Neuron (in vitro differentiated cells): ENCODE measurements at regions not wholly inside any gene's neighbourhood (a gene's known extent, or its start where the extent isn't known, plus 50 kb on each side); places are given as distances from the start of the nearest gene placed in this dataset.
"Not testable (repeated sequence)": the region's sequence is repeated elsewhere in the genome, so short reads cannot be mapped to it uniquely, and the experiment has no call there.

Experiments used
- H2AFZ ChIP-seq: one replicate; pipeline ENCODE4 v1.6.1; 2013; ENCODE audit warnings: low read depth, mild to moderate bottlenecking, inconsistent platforms, low read length, moderate library complexity
- H3K27me3 ChIP-seq: one replicate; pipeline ENCODE4 v1.6.1; 2013; ENCODE audit warnings: low read length; ENCODE audit not compliant: insufficient read depth
- H3K36me3 ChIP-seq: one replicate; pipeline ENCODE4 v1.6.1; 2013; ENCODE audit warnings: low read length; ENCODE audit not compliant: insufficient read depth
- H3K4me1 ChIP-seq: one replicate; pipeline ENCODE4 v1.6.1; 2013; ENCODE audit warnings: low read length; ENCODE audit not compliant: insufficient read depth
- H3K4me3 ChIP-seq: 2 replicates; pipeline ENCODE4 v1.5.1; 2013; ENCODE audit warnings: mild to moderate bottlenecking, low read length, moderate library complexity
- H3K9me3 ChIP-seq: one replicate; pipeline ENCODE4 v1.6.1; 2013; ENCODE audit warnings: low read length

GRCh38 chr16:79391395-79391794 lies 209.1 kb downstream of the MAF start:
- Histone ChIP-seq H2AFZ (no peak overlapping the region), H3K9me3 (peaks cover 2% of the 10 kb centered on the region), H3K27me3 (no peaks in the 10 kb centered on the region), H3K4me3 (no peak overlapping the region), H3K36me3 (no peaks in the 10 kb centered on the region), H3K4me1 (no peaks in the 10 kb centered on the region)

DNA sequence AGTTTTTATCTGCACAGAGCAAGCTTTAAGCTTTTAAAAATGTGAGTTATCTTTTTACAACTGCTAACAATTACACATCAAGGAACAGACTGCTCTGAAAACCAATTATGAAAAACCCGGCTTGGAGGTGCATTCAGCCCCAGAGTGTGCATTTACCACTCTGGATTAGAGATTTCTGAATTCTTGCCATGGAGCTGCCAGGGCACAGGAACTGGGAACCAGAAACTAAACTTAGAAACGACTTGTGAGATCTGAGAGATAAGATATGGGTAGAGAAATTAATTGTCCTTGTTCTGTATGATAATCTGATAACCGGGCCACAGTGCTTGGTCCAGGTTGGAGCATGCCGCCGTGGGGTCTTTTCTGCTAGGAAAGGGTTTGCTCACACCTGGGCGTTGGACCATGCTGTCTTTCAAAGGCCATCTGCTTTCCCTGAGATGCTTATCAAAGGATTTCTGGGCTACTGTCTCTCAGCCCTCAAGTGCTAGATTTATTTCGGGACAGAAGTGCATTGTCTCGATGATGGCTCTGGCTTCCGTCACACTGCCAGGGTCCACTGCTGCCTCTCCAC lies 210.0 kb downstream of the MAF start:
- peaks cover 2% of the 10 kb centered on the region for H3K9me3 ChIP-seq
- no peak overlapping the region for H3K4me3 ChIP-seq
- H3K27me3 ChIP-seq = no peaks in the 10 kb centered on the region
- H2AFZ ChIP-seq = no peak overlapping the region
- H3K36me3 ChIP-seq = no peaks in the 10 kb centered on the region
- H3K4me1 ChIP-seq = no peaks in the 10 kb centered on the region

GRCh38 chr16:79388396-79388795 lies 212.1 kb downstream of the MAF start:
- Histone ChIP-seq H3K36me3 (no peaks in the 10 kb centered on the region), H3K4me1 (no peaks in the 10 kb centered on the region), H3K27me3 (no peaks in the 10 kb centered on the region), H3K4me3 (no peak overlapping the region), H2AFZ (no peak overlapping the region), H3K9me3 (peaks cover 2% of the 10 kb centered on the region)

- no peak overlapping the region for H3K4me3 ChIP-seq
- peaks cover 2% of the 10 kb centered on the region for H3K4me1 ChIP-seq
- H3K36me3 ChIP-seq = no peaks in the 10 kb centered on the region
- H3K27me3 ChIP-seq = no peaks in the 10 kb centered on the region
- H3K9me3 ChIP-seq = no peaks in the 10 kb centered on the region
- H2AFZ ChIP-seq = no peak overlapping the region
Observed at GRCh38 chr16:79386299-79386698, 214.2 kb downstream of the MAF start.

DNA sequence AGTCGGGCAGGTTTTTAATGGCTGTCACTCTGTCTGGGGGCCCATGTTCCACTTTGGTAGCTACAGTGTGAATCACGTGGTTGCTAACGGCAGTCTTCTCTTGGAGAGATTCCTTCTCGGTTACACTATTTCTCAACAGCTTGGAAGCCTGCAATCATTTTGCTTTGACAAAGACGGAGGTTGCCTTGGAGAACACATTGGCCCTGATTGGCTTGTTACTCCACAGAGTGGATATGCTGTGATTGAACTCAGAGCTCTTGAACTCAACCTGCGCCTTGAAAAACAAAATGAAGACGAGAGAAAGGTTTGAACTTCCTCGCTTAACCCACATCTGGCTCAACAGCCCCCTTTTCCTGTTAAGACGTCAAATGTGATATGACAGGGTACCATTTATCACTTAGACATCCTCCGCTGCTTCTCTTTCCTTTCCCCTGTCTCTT lies 218.9 kb downstream of the MAF start:
- H3K4me1 ChIP-seq = peaks cover 7% of the 10 kb centered on the region
- no peak overlapping the region for H3K4me3 ChIP-seq
- H3K9me3 ChIP-seq = peaks cover 2% of the 10 kb centered on the region
- no peaks in the 10 kb centered on the region for H3K27me3 ChIP-seq
- no peaks in the 10 kb centered on the region for H3K36me3 ChIP-seq
- H2AFZ ChIP-seq = no peak overlapping the region

DNA sequence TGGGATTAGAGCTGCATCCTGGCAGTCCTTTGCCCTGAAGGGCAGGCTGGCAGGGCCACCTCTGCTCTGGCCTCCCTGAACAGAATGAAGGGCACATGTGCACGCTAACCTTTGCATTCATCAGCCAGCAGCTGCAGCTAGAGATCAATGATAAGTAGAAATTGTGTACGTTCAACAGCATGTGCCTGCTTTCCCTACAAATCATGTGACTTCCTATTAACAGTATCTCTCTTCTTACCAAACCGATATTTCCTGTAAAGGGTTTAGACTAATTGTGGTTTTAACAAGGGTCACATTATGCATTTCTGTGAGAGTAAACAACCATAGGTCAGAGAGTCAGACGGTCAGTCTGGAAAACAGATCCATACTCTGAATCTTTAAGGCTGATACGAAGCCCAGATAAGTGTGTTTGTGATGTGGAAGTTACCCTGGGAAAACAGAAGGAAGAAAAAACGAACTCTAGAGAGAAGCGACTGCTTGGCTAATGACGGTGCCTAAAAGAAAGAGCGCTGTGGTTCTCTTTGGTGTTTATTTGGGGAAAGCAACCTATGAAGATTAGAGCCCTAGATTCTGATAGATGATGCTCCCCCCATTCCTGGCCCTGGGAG lies 219.4 kb downstream of the MAF start:
- H3K4me1 ChIP-seq = peaks cover 7% of the 10 kb centered on the region
- H3K27me3 ChIP-seq = no peaks in the 10 kb centered on the region
- H2AFZ ChIP-seq = no peak overlapping the region
- H3K4me3 ChIP-seq = no peak overlapping the region
- no peaks in the 10 kb centered on the region for H3K36me3 ChIP-seq
- H3K9me3 ChIP-seq = peaks cover 2% of the 10 kb centered on the region

DNA sequence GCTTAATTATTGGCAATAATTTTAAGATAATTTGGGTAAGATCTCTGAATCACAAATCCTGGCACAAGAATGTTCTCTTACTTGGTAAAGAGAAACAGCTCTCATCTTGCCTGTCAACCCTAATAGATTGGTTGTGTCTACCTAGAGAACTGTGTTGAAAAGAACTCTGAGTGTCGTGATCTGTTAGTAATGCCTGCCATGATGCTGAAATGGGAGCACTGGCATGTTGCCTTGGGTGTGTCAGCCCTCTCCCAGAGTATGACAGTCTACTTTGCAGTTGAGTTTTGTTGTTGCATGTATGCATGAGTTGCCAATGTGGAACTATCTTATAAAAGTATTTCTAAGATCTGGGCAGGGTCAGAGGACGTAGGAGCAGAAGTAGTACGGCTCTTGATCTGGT lies 221.4 kb downstream of the MAF start:
- no peaks in the 10 kb centered on the region for H3K27me3 ChIP-seq
- H3K9me3 ChIP-seq = peaks cover 2% of the 10 kb centered on the region
- H3K4me3 ChIP-seq = no peak overlapping the region
- H3K36me3 ChIP-seq = no peaks in the 10 kb centered on the region
- H2AFZ ChIP-seq = no peak overlapping the region
- peaks cover 7% of the 10 kb centered on the region for H3K4me1 ChIP-seq

GRCh38 chr16:79377082-79377481 lies 223.5 kb downstream of the MAF start:
- not testable (repeated sequence) for H3K9me3 ChIP-seq, H3K4me3 ChIP-seq, H2AFZ ChIP-seq, H3K36me3 ChIP-seq, H3K4me1 ChIP-seq, H3K27me3 ChIP-seq

GRCh38 chr16:79375351-79375750 lies 225.2 kb downstream of the MAF start:
- Histone ChIP-seq H3K36me3 (no peaks in the 10 kb centered on the region), H3K4me1 (no peaks in the 10 kb centered on the region), H3K27me3 (no peaks in the 10 kb centered on the region), H3K9me3 (peaks cover 3% of the 10 kb centered on the region), H3K4me3 (no peak overlapping the region), H2AFZ (no peak overlapping the region)

DNA sequence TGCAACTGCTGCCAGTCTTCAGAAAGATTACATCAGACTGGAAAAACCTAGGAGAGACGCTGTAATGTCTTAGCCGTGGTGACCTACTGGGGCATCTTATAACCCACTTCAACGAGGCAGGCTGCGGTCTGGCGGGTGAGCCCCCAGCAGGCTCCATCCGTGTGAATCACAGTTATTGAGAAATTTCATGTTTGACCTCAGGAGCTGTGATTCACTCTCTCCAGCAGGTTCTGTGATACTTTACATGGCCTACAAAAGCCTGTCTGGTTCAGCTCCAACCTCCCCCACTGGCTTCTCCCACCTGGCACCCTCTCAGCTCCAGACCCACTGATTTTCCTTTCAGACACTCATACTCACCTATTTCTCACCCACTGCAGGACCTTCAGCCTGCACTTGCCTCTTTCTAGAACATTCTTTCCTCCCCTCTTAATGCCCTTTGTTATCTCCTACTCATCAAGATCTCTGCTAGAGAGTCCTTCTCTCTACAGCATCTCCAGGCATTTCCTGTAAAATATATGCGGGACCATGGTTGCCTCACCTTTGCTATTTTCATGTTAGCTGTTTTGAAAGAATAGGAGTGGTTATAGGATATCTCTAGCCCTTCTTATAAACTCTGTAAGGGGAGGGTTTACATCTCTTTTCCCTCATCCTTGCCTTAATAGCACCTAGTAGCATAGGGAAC lies 227.9 kb downstream of the MAF start:
- Histone ChIP-seq H3K4me3 (no peak overlapping the region), H3K36me3 (no peaks in the 10 kb centered on the region), H3K9me3 (peaks cover 1% of the 10 kb centered on the region), H3K27me3 (no peaks in the 10 kb centered on the region), H2AFZ (no peak overlapping the region), H3K4me1 (no peaks in the 10 kb centered on the region)

DNA sequence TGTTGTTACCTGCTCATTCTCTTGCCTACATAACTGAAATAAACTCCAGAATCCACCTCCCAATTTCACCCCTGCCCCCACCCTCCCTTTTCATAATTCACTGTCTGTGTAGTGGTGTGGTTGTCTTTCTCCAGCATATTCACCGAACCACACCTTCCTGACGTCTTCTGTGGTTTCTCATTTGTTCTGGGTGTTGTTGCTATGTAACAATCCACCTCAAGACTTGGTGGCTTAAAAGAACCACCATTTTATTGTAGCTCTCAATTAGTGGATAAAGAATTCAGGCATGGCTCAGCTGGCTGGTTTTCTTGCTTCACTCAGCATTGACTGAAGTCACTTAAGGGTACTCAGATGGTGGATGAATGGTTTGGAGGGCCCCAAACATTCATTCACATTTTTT lies 229.8 kb downstream of the MAF start:
- Histone ChIP-seq H3K27me3 (no peaks in the 10 kb centered on the region), H3K4me1 (no peaks in the 10 kb centered on the region)

DNA sequence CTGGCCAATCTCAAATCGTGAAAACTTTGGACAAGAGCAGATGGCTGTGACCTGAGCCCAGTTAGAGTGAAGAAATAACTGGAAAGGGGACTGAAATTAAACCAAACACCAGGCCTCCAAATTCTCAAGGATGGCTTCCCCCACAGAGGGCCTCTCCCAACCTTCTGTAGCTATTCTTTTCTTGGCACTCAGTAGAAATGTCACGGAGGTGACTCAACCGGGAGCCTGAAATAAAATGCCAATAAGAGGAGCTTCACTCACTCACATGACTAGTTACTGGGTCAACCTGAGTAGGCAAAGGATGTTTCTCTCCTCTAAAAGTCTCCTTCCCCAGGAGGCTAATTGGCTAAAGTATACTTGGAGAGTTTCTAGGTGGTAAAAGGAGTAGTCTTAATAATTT lies 230.7 kb downstream of the MAF start:
- no peaks in the 10 kb centered on the region for H3K27me3 ChIP-seq
- no peak overlapping the region for H2AFZ ChIP-seq
- no peaks in the 10 kb centered on the region for H3K36me3 ChIP-seq
- H3K4me1 ChIP-seq = no peaks in the 10 kb centered on the region
- peaks cover 1% of the 10 kb centered on the region for H3K9me3 ChIP-seq
- no peak overlapping the region for H3K4me3 ChIP-seq

More for the DNA sequence above, 229.8 kb downstream of the MAF start:
- Histone ChIP-seq H3K9me3 (peaks cover 1% of the 10 kb centered on the region), H2AFZ (no peak overlapping the region), H3K36me3 (no peaks in the 10 kb centered on the region), H3K4me3 (no peak overlapping the region)

GRCh38 chr16:79367822-79368221 lies 232.7 kb downstream of the MAF start:
- Histone ChIP-seq H3K4me1 (no peaks in the 10 kb centered on the region), H3K9me3 (no peaks in the 10 kb centered on the region), H3K27me3 (no peaks in the 10 kb centered on the region), H3K36me3 (no peaks in the 10 kb centered on the region), H2AFZ (no peak overlapping the region), H3K4me3 (no peak overlapping the region)
